GM10266 (cell line): ENCODE measurements at regions not wholly inside any gene's neighbourhood (a gene's known extent, or its start where the extent isn't known, plus 50 kb on each side); places are given as distances from the start of the nearest gene placed in this dataset.

Experiments used
- DNase-seq: peaks from one replicate; pipeline ENCODE4 v3.0.0; 2012; ENCODE audit errors: extremely low spot score
- TF ChIP-seq, protein P1 (sequence below): IDR thresholded peaks from 2 replicates; pipeline ENCODE4 v1.5.1; 2012; ENCODE audit warnings: mild to moderate bottlenecking, low read depth; ENCODE audit not compliant: control insufficient read depth, insufficient read depth; ENCODE audit errors: missing control alignments

GRCh38 chr14:104367866-104368750 lies 211.5 kb upstream of the C14orf180 start:
- TF ChIP-seq, protein P1, sequence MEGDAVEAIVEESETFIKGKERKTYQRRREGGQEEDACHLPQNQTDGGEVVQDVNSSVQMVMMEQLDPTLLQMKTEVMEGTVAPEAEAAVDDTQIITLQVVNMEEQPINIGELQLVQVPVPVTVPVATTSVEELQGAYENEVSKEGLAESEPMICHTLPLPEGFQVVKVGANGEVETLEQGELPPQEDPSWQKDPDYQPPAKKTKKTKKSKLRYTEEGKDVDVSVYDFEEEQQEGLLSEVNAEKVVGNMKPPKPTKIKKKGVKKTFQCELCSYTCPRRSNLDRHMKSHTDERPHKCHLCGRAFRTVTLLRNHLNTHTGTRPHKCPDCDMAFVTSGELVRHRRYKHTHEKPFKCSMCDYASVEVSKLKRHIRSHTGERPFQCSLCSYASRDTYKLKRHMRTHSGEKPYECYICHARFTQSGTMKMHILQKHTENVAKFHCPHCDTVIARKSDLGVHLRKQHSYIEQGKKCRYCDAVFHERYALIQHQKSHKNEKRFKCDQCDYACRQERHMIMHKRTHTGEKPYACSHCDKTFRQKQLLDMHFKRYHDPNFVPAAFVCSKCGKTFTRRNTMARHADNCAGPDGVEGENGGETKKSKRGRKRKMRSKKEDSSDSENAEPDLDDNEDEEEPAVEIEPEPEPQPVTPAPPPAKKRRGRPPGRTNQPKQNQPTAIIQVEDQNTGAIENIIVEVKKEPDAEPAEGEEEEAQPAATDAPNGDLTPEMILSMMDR: no peak
- no peak for DNase-seq

GRCh38 chr14:104368751-104369100 lies 210.8 kb upstream of the C14orf180 start:
- TF ChIP-seq, protein P1: no peak
- DNase-seq: no peak

DNA sequence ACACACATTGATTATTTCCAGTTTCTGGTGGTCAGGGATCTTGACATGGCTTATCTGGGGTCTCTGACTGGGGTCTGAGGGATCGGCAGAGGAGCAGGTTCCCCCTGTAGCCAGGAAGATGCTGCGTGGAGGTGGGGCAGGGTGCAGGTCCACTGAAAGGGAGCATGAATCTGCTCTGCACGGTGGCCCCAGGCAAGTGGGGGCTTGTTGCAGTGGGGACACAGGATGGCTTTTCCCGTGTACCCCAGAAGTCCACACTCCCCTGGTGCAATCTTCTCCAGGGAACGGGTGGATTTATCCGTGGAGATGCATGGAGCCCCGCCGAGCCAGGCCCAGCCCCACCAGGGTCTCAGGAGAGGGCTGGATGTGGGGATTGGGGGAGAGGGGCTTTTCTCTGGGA lies 210.4 kb upstream of the C14orf180 start:
- DNase-seq: no peak
- TF ChIP-seq, protein P1: no peak

GRCh38 chr14:104370256-104370870 lies 209.2 kb upstream of the C14orf180 start:
- DNase-seq: no peak
- TF ChIP-seq, protein P1: no peak

GRCh38 chr14:104371031-104371430 lies 208.5 kb upstream of the C14orf180 start:
- TF ChIP-seq, protein P1: no peak
- no peak for DNase-seq

GRCh38 chr14:104371917-104372316 lies 207.6 kb upstream of the C14orf180 start:
- DNase-seq: no peak

More at GRCh38 chr14:104371917-104372316, 207.6 kb upstream of the C14orf180 start:
- TF ChIP-seq, protein P1: no peak
